Vagina (tissue), 2 donors: ENCODE measurements at regions not wholly inside any gene's neighbourhood (a gene's known extent, or its start where the extent isn't known, plus 50 kb on each side); places are given as distances from the start of the nearest gene placed in this dataset.

Experiments used
- CTCF ChIP-seq, 3 experiments: fragments of 450-650 bp in 2 of 3; fragments of 200-600 bp in 1 of 3; sonication (generic) in 1 of 3; IDR thresholded peaks; one replicate each; pipeline ENCODE4 v1.5.1; 2017 to 2019; ENCODE audit warnings: antibody characterized with exemption in 3 of 3, mild to moderate bottlenecking in 2 of 3, moderate library complexity in 2 of 3
- POLR2A ChIP-seq, 2 donors: fragments of 450-650 bp; IDR thresholded peaks; one replicate each; pipeline ENCODE4 v1.6.1; 2017; ENCODE audit warnings: antibody characterized with exemption in 2 of 2, mild to moderate bottlenecking in 2 of 2, moderate library complexity in 2 of 2
- POLR2AphosphoS5 ChIP-seq, 2 donors: sonication (generic); formaldehyde crosslinking; IDR thresholded peaks; one replicate each; pipeline ENCODE4 v1.9.0; 2017; ENCODE audit warnings: antibody characterized with exemption in 2 of 2, mild to moderate bottlenecking in 2 of 2, low read depth in 1 of 2; ENCODE audit not compliant: insufficient read depth in 1 of 2

GRCh38 chr14:25116607-25117006 lies 66.7 kb upstream of the STXBP6 start:
- TF ChIP-seq CTCF (IDR thresholded peaks at IDR 0.05) (no peak), POLR2A (IDR thresholded peaks at IDR 0.05) (no peak), POLR2AphosphoS5 (IDR thresholded peaks at IDR 0.05; ENCODE audit: insufficient read depth in 1 of 2, low read depth in 1 of 2) (no peak)
